C1 segment of cervical spinal cord (tissue), 14 donors: ENCODE measurements at regions not wholly inside any gene's neighbourhood (a gene's known extent, or its start where the extent isn't known, plus 50 kb on each side); places are given as distances from the start of the nearest gene placed in this dataset.

Experiments
- DNase-seq, 14 donors: peaks; one replicate each; lab custom pipeline; 2025; lab: John Stamatoyannopoulos, UW

DNA sequence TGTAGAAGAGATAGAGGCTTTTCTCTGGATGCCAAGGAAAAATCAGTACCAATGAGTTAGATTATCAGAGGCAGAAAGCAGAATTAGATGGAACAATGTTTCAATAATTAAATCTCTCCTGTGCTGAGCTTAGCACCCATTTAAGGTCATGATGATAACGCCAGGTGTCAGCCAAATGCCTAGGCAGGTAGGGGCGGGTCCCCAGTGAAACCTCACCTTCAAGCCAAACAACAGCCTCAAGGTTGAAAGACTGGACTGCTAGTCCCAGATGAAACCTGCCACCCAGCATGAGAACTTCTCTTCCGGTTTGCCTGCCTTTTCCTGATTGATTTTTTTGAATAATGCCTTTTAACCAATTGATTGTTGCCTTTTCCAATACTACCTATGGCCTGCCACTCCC, 363.0 kb downstream of the PLOD2 start:
- no peak for DNase-seq

DNA sequence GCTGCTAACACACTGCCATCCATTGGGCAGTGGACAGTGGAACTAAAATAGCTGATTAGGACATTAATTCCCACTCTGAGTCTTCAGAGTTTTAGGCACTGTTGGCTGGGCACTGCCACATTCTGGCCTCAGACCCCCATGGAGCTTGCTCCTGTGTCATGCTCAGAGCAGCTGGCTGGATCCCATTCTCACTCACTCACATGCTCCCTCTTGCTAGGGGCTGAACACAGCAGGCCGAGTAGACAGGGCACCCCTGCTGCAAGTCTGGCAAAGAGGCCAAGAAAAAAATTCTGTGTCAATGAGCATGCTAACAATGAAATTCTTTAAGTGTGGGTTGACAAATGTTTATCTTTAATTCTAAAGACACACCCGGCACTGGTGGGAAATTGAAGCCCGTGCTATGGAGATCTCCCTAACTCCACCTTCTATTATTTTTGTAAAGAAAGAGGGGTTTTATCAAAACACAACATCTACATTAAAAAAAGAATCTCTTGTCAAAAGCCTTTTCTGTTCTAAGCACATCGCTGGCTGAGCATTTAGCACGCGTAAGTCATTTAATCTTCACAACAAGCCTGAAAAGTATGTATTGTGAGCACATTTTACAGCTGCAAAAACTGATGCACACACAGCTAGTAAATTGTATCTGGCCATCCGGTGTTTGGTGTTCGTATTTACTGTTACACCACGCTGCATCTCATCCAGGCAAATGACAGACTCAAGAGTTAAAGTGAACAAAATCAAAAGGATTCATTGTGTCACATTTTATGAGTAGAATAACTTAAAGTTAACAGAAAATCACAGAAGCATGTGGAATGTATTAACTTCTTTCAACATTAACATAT, 362.1 kb downstream of the PLOD2 start:
- peak in 6 of 14 donors; percentile 7 to 48 (median 40) for DNase-seq

DNA sequence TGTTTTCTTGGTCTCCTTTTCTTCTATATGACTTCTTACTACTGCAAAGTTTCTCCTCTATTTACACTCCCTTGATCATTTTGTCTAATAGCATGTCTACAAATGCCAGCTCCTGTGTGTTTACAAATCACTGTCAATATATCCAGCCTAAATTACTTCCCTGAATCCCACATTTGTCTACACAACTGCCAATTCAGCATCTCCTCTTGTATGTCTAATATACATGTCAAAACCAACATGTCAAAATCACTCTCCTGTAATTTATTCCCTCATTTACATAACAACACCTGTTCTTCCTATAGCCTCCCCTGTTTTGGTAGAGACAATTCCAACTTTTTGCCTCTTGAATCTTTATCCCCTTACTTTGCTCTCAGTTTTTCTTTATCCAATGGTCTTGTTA, 359.3 kb downstream of the PLOD2 start:
- DNase-seq, result no peak

DNA sequence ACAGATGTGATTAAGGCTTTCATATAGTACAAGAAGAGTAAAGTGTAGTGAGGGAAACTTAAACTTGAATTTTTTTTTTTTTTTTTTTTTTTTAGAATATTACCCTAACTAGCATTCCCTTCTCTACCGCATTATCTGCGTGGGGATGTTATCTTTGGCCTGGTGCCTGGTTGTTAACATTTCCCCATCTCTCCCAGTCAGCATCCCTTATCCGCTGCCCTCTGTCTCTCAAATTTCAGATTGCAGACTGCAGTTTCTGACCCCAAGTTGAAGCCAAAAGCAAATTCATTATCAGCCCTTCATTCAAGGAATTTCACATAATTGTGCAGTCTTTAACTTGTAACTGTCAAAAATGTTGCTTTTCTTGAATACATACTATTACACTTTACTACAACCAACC, 353.0 kb downstream of the PLOD2 start:
- no peak for DNase-seq

DNA sequence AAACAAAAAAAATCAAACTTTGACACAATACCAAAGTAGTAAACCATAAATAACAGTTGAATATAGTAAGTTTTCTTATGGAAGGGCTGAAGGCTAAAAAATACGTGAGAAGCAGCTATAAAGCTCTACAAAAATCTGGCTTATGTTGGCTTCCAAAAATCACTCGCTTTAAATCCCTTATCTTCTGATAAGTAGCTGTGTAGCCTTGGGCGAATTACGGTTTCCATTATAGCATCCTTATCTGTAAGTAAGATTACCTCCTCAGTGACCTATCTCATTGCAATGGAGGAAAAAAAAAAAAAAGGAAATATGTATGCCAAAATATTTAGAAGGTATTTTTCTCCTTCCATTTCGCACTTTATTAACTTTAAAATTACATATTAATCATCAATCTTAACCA, 348.6 kb downstream of the PLOD2 start:
- DNase-seq, result no peak

DNA sequence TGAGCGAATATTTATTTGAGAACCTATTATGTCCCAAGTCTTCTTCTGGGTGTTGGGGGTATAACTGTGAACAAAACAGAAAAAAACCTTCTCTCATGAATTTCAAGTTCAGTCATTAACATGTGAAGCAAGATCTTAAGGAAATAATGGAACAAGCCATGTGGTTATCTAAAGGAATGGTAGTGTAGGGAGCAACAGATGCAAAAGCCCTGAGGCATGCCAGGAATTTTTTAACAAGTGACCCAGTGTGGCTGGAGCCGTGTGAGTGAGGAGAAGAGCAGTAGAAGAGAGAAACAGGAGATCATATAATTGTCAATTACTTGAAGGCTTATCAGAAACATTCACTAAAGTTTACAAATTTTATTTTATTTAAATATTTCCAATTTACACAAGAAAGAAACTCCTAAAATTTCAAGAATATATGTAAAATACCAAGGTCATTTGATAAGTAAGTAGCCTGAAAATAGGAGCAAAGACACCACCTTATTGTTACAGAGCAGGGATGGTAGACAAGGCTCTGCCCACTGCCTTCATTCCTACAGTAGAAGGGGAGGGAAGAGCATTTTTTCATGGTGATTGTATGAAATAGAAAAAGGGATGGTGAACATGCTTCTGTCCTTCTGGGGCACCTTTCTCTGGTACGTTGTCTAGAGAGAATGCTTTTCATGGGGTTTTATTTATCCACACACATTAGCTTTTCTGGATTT, 345.1 kb downstream of the PLOD2 start:
- no peak for DNase-seq

DNA sequence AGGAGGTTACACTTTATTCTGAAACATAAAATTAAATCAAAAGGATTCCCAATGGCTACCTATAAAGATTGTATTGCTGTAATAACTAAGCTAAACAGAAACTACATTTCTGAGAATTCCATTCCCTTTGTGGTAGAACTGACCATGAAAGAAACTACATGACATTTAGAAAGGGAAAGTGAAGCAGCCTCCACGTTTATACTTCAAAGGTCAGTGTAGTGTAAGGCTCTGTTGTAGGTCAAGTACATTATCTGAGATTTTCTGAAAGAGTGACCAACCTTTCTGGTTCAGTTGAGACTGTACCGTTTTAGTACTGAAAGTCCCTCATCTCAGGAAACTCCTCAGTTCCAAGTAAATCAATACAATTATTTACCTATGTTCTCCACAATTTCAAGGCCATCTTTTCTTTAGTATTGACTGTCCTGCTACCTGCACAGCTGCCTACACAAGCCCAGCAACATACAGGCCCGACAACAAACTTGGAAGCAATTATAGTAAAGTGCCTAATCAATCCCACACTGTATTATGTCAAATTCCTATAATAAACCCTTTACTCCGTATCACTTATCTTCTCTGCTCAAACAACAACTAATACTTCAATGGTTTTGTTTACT, 343.0 kb downstream of the PLOD2 start:
- no peak for DNase-seq

DNA sequence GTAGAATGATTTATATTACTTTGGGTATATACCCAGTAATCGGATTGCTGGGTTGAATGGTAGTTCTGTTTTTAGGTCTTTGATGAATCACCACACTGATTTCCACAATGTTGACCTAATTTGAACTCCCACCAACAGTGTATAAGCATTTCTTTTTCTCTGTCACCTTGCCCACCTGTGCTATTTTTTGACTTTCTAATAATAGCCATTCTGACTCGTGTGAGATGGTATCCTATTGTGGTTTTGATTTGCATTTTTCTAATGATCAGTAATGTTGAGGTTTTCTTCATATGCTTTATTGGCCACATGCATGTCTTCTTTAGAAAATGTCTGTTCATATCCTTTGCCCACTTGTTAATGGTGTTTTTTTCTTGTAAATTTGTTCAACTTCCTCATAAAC, 340.8 kb downstream of the PLOD2 start:
- DNase-seq, result no peak

DNA sequence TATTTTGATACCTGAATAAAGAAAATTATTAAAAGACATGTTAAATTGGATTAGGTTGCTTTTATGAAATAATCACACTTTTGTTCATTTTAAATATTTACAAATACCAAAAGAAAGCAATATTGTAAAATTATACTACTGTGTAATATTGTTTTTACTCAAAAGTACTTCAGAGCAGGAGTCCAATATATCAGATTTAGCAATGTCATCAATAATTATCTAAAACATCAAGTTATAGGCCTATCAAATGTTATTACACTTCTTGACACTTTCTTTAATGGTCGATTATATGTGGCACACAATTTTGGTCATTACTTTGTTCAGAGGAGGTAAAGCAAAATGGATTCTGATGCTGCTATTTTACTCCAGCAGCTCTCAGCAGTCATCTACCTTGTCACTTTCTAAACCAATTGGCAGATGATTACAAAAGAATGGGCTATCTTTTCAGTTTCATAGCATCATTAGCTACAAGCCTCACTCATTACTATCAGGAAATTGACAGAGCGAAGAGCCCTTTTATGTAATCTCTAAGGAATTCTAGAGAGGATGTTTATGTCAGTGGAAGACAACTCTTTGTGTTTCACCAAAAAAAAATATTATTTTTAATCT, 318.6 kb downstream of the PLOD2 start:
- no peak for DNase-seq

DNA sequence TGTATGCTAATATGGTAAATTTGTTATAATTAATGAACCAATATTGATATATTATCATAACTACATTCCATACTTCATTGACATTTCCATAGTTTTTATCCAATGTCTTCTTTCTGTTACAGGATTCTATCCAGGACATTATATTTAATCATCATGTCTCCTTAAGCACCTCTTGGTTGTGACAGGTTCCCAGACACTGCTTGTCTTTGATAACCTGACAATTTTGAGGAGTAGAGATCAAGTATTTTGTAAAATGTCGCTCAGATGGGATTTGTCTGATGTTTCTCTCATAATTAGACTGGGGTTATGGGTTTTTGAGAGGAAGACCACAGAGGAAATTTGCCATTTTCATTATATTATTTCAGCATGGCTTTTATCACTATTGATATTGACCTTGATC, 317.4 kb downstream of the PLOD2 start:
- DNase-seq, result no peak

DNA sequence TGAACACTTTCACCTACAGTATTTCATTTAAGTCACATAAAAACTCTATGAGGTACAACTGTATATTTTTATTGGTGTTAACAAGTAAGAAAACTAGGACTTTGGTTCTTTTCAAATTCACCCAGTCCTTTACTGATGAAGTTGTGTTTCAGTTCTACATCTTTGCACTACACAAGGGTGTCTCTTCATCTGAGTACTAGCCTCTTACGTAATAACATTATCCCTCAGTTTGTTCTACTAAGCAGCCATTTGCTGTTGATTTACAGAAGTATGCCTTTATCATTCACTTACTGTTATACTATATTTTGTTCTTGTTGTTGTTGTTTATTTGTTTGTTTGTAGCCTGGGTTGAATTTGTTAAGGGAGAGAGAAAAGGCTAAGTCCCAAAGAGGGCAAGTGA, 311.9 kb downstream of the PLOD2 start:
- DNase-seq, result no peak

DNA sequence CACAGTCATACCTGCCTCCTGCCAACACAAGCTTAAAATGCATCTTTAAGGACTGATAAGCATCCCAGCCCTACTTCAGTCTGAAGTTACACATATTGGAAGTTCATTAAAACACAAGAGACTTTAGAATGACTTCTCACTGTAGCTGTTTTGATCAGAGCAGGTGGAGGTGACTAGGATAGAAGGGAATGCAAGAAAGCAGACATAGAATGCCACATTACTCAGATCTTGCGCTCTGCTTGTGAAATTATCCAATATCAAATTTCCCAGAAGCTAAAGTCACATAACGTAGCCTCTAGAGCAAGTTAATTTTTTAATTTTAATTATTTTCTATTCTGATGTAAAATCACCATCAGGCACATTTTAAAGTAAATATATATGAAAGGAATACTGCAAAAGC, 306.5 kb downstream of the PLOD2 start:
- DNase-seq, result no peak

DNA sequence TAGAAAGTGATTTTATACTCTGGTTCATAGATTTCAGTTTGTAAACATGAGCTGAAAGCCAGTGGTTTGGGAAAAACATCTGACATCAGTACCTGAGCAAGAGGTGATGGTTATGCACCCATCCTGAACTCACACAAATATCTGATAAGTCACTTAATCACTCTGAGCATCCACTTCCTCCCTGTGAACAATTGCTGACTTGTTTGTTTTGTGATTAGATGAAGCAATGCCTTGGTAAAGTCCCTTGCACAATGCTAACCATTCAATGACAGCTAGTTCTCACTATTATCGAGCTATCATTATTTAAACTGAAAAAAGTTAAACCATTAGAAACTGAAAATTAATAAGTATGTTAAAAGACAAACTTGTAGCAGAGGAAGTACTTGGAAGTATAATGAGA, 303.0 kb downstream of the PLOD2 start:
- DNase-seq, result no peak

DNA sequence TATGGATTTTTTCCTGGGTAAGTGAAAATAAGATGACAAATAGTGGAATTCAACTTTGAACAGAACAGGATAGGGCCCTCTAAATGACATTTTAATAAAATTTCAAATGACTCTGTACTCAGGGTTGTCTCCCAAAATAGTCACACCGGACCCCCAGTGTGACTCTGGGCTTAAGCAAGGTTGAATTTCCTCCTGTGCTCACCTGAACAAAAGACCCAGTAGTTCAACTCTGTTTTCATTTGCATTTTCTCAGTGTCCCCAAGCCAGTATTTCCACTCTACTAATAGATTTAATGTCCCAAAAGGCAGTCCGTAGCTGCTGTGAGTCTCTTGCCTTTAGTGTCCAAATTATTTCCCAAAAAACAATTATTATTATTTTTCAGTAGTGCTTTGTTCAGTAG, 296.6 kb downstream of the PLOD2 start:
- DNase-seq, result no peak

DNA sequence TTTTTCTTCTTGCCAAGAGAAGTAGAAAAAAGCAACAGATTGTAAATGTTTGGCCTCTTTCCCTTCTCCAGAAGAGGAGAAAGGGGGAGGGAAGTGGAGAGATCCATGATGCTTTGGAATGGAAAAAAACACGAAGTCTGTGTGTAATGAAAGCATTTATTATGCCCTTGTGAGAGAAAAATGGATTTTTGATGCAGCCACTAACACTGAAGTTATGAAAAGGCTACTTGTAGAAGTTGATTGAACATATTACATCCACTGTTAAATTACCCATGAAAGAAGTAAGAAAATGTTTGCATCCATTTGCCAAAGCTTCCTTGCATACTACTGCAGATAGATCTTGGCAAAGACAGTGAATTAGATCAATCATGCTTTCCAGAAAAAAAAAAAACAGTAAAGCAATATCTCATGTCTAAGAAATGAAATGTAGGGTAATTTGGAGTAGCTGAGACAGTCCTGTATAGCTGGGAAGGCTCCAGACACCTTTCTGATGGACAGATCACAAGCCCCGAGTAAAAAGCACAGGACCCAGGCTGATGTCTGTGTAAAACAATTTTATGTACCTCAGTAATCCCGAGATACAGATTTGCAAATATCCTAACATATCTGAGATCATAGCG, 295.5 kb downstream of the PLOD2 start:
- no peak for DNase-seq

DNA sequence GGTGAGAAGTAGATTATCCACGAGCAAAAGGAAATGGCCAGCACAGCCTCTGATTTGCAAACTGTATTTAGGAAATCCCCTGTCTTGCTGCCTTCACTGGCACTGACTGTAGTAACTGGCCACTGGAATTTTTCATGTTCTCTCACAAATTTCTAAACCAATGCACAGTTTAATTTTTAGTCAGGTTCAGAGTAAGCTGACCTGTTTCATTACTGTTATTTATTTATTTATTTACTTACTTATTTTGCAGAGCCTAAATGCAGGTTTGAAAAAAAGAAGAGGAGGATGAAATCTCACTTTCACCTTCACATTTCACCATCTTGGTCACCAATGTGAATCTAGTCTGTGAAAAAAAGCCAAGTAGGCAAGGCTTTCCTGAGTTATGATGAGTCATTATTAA, 291.0 kb downstream of the PLOD2 start:
- no peak for DNase-seq

DNA sequence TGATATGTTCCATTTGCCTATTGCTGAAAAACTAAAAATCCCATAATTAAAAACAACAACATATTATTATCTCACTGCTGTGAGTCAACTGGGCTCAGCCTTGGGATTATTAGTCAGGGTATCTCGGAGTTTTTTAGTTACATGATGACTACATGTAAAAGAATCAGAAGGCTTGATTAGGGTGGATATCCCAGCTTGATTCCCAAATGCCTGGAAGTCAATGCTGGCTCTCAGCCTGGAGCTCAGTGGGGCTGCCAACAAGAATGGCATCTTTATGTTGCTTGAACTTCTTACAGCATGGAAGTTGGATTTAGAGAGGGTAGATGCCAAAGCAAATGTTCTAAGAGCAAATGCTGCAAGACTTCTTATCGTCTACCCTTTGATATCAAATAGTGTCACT, 278.5 kb downstream of the PLOD2 start:
- DNase-seq, result no peak

DNA sequence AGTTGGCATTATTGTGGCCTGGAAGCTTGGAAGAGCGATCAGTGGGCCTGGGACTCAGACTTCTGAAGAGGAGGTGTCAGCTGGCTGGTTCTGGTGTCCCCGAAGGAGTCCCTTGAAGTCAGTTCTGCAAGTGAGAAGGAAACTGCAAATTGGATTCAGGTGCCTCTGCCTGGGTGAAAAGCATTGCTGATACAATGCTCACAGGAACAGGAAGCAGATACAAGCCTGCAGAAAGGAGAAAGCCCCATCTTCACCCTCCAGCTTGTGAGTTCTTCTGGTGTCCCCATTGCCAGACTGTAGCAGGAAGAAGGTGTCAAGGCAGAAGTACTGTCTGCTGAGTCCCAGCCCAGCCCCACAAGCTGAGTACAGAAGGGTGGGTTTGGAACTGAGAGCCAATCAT, 271.3 kb downstream of the PLOD2 start:
- DNase-seq, result no peak

DNA sequence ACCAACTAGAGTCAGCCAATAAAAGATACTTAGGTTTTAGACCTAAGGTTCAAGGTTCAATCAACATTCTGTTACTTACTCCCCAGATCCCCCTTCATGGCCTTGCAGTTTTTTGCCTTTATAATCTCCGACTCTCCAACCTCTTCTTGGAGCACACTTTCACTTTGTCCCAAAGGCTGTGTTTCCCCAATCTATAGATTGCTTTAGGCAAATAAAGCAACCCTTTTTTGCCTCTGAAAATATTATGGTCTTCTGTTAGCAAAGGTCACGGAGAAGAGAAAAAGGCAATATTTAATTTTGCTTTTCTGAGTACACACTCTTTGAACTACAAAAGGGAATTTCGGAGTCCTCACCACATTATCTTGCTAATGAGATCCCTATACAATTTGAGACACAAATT, 268.1 kb downstream of the PLOD2 start:
- no peak for DNase-seq

DNA sequence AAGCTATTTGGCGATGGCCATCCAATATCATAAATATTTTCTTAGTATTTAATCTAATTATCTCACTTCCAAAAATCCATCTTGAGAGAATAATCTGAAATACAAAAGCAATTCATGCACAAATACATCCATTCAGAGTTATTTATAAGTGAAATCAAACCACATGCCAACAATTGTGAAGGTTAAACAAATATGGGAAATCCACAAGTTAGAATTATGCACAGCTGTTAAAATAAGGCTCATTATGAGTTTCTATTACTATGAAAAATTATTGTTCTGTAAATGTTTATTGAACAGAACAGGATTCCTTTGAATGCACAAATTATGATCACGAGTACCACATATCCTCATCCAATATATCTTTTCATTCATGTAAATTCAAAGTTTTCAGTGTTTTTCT, 267.7 kb downstream of the PLOD2 start:
- no peak for DNase-seq

DNA sequence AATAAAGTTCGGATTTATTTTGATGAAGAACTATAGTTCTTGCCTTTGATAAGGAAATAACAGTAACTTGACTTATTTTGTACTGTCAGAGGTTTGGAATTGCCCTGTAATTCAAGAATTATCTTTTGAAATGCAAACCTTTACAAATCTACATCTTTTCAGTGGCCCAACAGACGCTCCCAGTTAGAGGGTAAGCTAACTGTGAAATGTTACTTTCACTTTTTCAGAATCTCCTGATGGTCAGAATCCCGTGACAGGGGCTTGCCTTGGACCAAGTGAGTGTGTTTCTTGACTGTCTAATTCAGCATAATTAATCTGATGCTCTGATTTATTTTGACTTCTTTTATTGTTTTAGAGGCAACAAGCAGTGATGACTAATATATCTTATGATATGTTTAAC, 262.5 kb downstream of the PLOD2 start:
- DNase-seq, result no peak

DNA sequence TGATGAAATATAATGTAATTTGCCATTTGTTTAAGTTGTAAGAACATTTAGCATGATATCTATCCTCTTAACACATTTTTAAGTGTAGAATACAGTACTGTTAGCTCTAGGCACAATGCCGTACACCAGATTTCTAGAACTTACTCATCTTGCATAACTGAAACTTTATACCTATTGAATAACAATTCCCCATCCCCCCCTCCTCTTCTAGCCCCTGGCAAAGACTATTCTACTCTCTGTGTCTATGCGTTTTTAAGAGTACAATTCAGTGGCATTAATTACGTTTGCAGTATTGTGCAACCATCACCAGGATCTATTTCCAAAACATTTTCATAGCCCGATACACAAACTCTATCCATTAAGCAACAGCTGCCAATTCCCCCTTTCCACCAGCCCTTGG, 261.7 kb downstream of the PLOD2 start:
- DNase-seq, result no peak
